ENCODE measurements at regions not wholly inside any gene's neighbourhood (a gene's known extent, or its start where the extent isn't known, plus 50 kb on each side); places are given as distances from the start of the nearest gene placed in this dataset.

- no peaks in the 10 kb centered on the region for H3K27me3 Mint-ChIP-seq
- no peak for TF ChIP-seq CTCF (conservative IDR thresholded peaks at IDR 0.05)
- peaks cover 8% of the 10 kb centered on the region for H3K4me1 Mint-ChIP-seq (ENCODE audit: unreplicated experiment)
- no peak overlapping the region for H3K27ac Mint-ChIP-seq
- peaks cover 12% of the 10 kb centered on the region for H3K9me3 Mint-ChIP-seq
- no peak for DNase-seq (ENCODE audit: extremely low spot score, unreplicated experiment)
- H3K4me3 Mint-ChIP-seq: no peak overlapping the region
- no peaks in the 10 kb centered on the region for H3K36me3 Mint-ChIP-seq
Observed at GRCh38 chr12:92404259-92404894, 258.7 kb upstream of the BTG1 start.

GRCh38 chr12:92403210-92404175 lies 257.8 kb upstream of the BTG1 start:
- Mint-ChIP-seq H3K9me3 (peaks cover 9% of the 10 kb centered on the region), H3K4me3 (no peak overlapping the region), H3K27me3 (no peaks in the 10 kb centered on the region), H3K36me3 (no peaks in the 10 kb centered on the region), H3K4me1 (ENCODE audit: unreplicated experiment) (peaks cover 17% of the 10 kb centered on the region), H3K27ac (no peak overlapping the region)
- DNase-seq (ENCODE audit: extremely low spot score, unreplicated experiment): no peak
- TF ChIP-seq CTCF (conservative IDR thresholded peaks at IDR 0.05): no peak

- peaks cover 7% of the 10 kb centered on the region for H3K9me3 Mint-ChIP-seq
- H3K27ac Mint-ChIP-seq: no peak overlapping the region
- TF ChIP-seq CTCF (conservative IDR thresholded peaks at IDR 0.05): no peak
- DNase-seq (ENCODE audit: extremely low spot score, unreplicated experiment): no peak
- H3K4me1 Mint-ChIP-seq (ENCODE audit: unreplicated experiment): peaks cover 19% of the 10 kb centered on the region
- H3K27me3 Mint-ChIP-seq: no peaks in the 10 kb centered on the region
- H3K4me3 Mint-ChIP-seq: no peak overlapping the region
- no peaks in the 10 kb centered on the region for H3K36me3 Mint-ChIP-seq
Observed at GRCh38 chr12:92402415-92402814, 256.8 kb upstream of the BTG1 start.

- H3K27ac Mint-ChIP-seq: no peak overlapping the region
- H3K9me3 Mint-ChIP-seq: peaks cover 7% of the 10 kb centered on the region
- TF ChIP-seq CTCF (conservative IDR thresholded peaks at IDR 0.05): no peak
- H3K4me3 Mint-ChIP-seq: no peak overlapping the region
- H3K27me3 Mint-ChIP-seq: no peaks in the 10 kb centered on the region
- peaks cover 28% of the 10 kb centered on the region for H3K4me1 Mint-ChIP-seq (ENCODE audit: unreplicated experiment)
- DNase-seq (ENCODE audit: extremely low spot score, unreplicated experiment): no peak
- no peaks in the 10 kb centered on the region for H3K36me3 Mint-ChIP-seq
Observed at GRCh38 chr12:92400006-92400405, 254.4 kb upstream of the BTG1 start.

GRCh38 chr12:92398565-92399309 lies 253.1 kb upstream of the BTG1 start:
- peaks cover 4% of the 10 kb centered on the region for H3K36me3 Mint-ChIP-seq
- H3K27me3 Mint-ChIP-seq: no peaks in the 10 kb centered on the region
- H3K9me3 Mint-ChIP-seq: peaks cover 7% of the 10 kb centered on the region
- no peak for TF ChIP-seq CTCF (conservative IDR thresholded peaks at IDR 0.05)
- no peak overlapping the region for H3K27ac Mint-ChIP-seq
- no peak overlapping the region for H3K4me3 Mint-ChIP-seq
- no peak for DNase-seq (ENCODE audit: extremely low spot score, unreplicated experiment)
- H3K4me1 Mint-ChIP-seq (ENCODE audit: unreplicated experiment): peaks cover 27% of the 10 kb centered on the region

All from type B pancreatic cell (in vitro differentiated cells).